HEK293 (cell line): ENCODE measurements at regions not wholly inside any gene's neighbourhood (a gene's known extent, or its start where the extent isn't known, plus 50 kb on each side); places are given as distances from the start of the nearest gene placed in this dataset.

Experiments
- CTCF ChIA-PET: fragments of 350-600 bp; formaldehyde crosslinking; extraction: SDS; loops from one replicate; lab custom pipeline; 2021; ENCODE audit warnings: antibody characterized with exemption; lab: Yijun Ruan, JAX
- POLR2A ChIA-PET: fragments of 300-600 bp; formaldehyde crosslinking; extraction: SDS; loops from one replicate; lab custom pipeline; 2020; ENCODE audit warnings: antibody characterized with exemption, inconsistent platforms; lab: Yijun Ruan, JAX
- H3K27ac ChIP-seq: fragments of 200-500 bp; sonication (Bioruptor generic); 2 replicates; pipeline ENCODE4 v1.5.1; 2014; ENCODE audit warnings: low read depth, low read length, control low read depth, inconsistent platforms; ENCODE audit errors: extremely low read depth
- H3K36me3 ChIP-seq, 2 experiments: fragments of 200-500 bp in 1 of 2; sonication (Bioruptor generic) in 1 of 2; 1 replicate in 1 of 2; 2 replicates in 1 of 2; pipeline ENCODE4 v1.5.1; 2014 to 2017; ENCODE audit warnings: inconsistent platforms in 2 of 2, low read length in 2 of 2; ENCODE audit not compliant: control insufficient read depth in 2 of 2, insufficient read depth in 1 of 2
- H3K4me1 ChIP-seq: fragments of 200-500 bp; sonication (Bioruptor generic); 2 replicates; pipeline ENCODE4 v1.5.1; 2014; ENCODE audit warnings: mild to moderate bottlenecking, low read length, inconsistent platforms; ENCODE audit not compliant: control insufficient read depth, insufficient read depth
- H3K4me3 ChIP-seq: 2 replicates; pipeline ENCODE4 v1.5.1; 2011; ENCODE audit warnings: low read depth, mild to moderate bottlenecking, control low read depth, low read length, moderate library complexity
- H3K9me3 ChIP-seq: fragments of 200-500 bp; sonication (Bioruptor generic); 2 replicates; pipeline ENCODE4 v1.5.1; 2014; ENCODE audit warnings: low read depth, low read length, inconsistent platforms; ENCODE audit not compliant: control insufficient read depth, insufficient read depth
- HOXD13 ChIP-seq: sonication (generic); formaldehyde crosslinking; IDR thresholded peaks from 2 replicates; pipeline ENCODE4 v1.8.0; 2022; ENCODE audit warnings: missing genetic modification reagents, borderline replicate concordance
- INSM2 ChIP-seq: fragments of 450-650 bp; formaldehyde crosslinking; IDR thresholded peaks from 2 replicates; pipeline ENCODE4 v1.5.1; 2016; ENCODE audit warnings: missing biosample characterization, missing genetic modification characterization
- KLF10 ChIP-seq: fragments of 450-650 bp; IDR thresholded peaks from 2 replicates; pipeline ENCODE4 v1.5.1; 2018; ENCODE audit warnings: missing biosample characterization, mild to moderate bottlenecking, missing genetic modification characterization
- KLF8 ChIP-seq: fragments of 450-650 bp; formaldehyde crosslinking; IDR thresholded peaks from 2 replicates; pipeline ENCODE4 v1.5.1; 2016; ENCODE audit warnings: missing biosample characterization, missing genetic modification characterization
- OVOL3 ChIP-seq: fragments of 450-650 bp; formaldehyde crosslinking; IDR thresholded peaks from 2 replicates; pipeline ENCODE4 v1.5.1; 2016; ENCODE audit warnings: missing biosample characterization, missing genetic modification characterization
- RBAK ChIP-seq: fragments of 450-650 bp; formaldehyde crosslinking; IDR thresholded peaks from 2 replicates; pipeline ENCODE4 v1.5.1; 2016; ENCODE audit warnings: missing biosample characterization, missing genetic modification characterization
- ZBTB20 ChIP-seq: fragments of 450-650 bp; formaldehyde crosslinking; IDR thresholded peaks from 2 replicates; pipeline ENCODE4 v1.5.1; 2016; ENCODE audit warnings: missing biosample characterization, missing genetic modification characterization
- ZFP37 ChIP-seq: fragments of 450-650 bp; formaldehyde crosslinking; IDR thresholded peaks from 2 replicates; pipeline ENCODE4 v1.5.1; 2016; ENCODE audit warnings: missing biosample characterization, missing genetic modification characterization
- ZNF248 ChIP-seq: fragments of 450-650 bp; formaldehyde crosslinking; IDR thresholded peaks from 2 replicates; pipeline ENCODE4 v1.5.1; 2017; ENCODE audit warnings: missing biosample characterization, missing genetic modification characterization
- ZNF26 ChIP-seq: fragments of 450-650 bp; formaldehyde crosslinking; IDR thresholded peaks from 2 replicates; pipeline ENCODE4 v1.5.1; 2016; ENCODE audit warnings: missing biosample characterization, missing genetic modification characterization
- ZNF311 ChIP-seq: fragments of 450-650 bp; formaldehyde crosslinking; IDR thresholded peaks from 2 replicates; pipeline ENCODE4 v1.5.1; 2017; ENCODE audit warnings: missing biosample characterization, missing genetic modification characterization, borderline replicate concordance
- ZNF391 ChIP-seq: fragments of 450-650 bp; formaldehyde crosslinking; IDR thresholded peaks from 2 replicates; pipeline ENCODE4 v1.5.1; 2016; ENCODE audit warnings: low read depth, missing biosample characterization, missing genetic modification characterization, borderline replicate concordance
- ZNF488 ChIP-seq: fragments of 450-650 bp; formaldehyde crosslinking; IDR thresholded peaks from 2 replicates; pipeline ENCODE4 v1.5.1; 2016; ENCODE audit warnings: missing biosample characterization, missing genetic modification characterization
- ZNF518A ChIP-seq: fragments of 450-650 bp; formaldehyde crosslinking; conservative IDR thresholded peaks from 2 replicates; pipeline ENCODE4 v1.5.1; 2016; ENCODE audit warnings: low read depth, missing biosample characterization, missing genetic modification characterization
- ZNF544 ChIP-seq: fragments of 450-650 bp; formaldehyde crosslinking; IDR thresholded peaks from 2 replicates; pipeline ENCODE4 v1.5.0; 2017; ENCODE audit warnings: missing biosample characterization, missing genetic modification characterization
- ZNF707 ChIP-seq: fragments of 450-650 bp; formaldehyde crosslinking; IDR thresholded peaks from 2 replicates; pipeline ENCODE4 v1.5.1; 2016; ENCODE audit warnings: missing biosample characterization, missing genetic modification characterization
- ZNF747 ChIP-seq: fragments of 450-650 bp; formaldehyde crosslinking; IDR thresholded peaks from 2 replicates; pipeline ENCODE4 v1.5.1; 2016; ENCODE audit warnings: missing biosample characterization, missing genetic modification characterization
- ZNF776 ChIP-seq: fragments of 450-650 bp; formaldehyde crosslinking; IDR thresholded peaks from 2 replicates; pipeline ENCODE4 v1.5.0; 2017; ENCODE audit warnings: missing biosample characterization, missing genetic modification characterization, borderline replicate concordance
- ZNF837 ChIP-seq: fragments of 450-650 bp; formaldehyde crosslinking; IDR thresholded peaks from 2 replicates; pipeline ENCODE4 v1.5.1; 2016; ENCODE audit warnings: missing biosample characterization, missing genetic modification characterization
- ZSCAN5A ChIP-seq: fragments of 450-650 bp; formaldehyde crosslinking; IDR thresholded peaks from 2 replicates; pipeline ENCODE4 v1.5.1; 2016; ENCODE audit warnings: missing biosample characterization, missing genetic modification characterization

- no peak overlapping the region for H3K4me3 ChIP-seq
- H3K27ac ChIP-seq, result no peak overlapping the region
- CTCF ChIA-PET, result interaction anchor here (0.8 kb wide), 1 partner anchor 74 kb away, joined by 4 read pairs; no protein-coding TSS in a partner anchor
- no peaks in the 10 kb centered on the region for H3K4me1 ChIP-seq
- TF ChIP-seq OVOL3 (tag by site-specific recombination) (no peak), ZNF488 (tag by site-specific recombination) (no peak), ZNF311 (tag by site-specific recombination) (no peak), ZNF747 (tag by site-specific recombination) (no peak), ZNF518A (tag by site-specific recombination) (no peak), ZNF248 (tag by site-specific recombination) (no peak), ZNF837 (no peak), ZSCAN5A (tag by site-specific recombination) (no peak), ZFP37 (tag by site-specific recombination) (no peak), RBAK (no peak), KLF8 (tag by site-specific recombination) (no peak), ZNF544 (no peak), INSM2 (tag by site-specific recombination) (no peak)
- POLR2A ChIA-PET, result no interaction called here
- H3K9me3 ChIP-seq, result no peaks in the 10 kb centered on the region
- no peaks in the 10 kb centered on the region for H3K36me3 ChIP-seq
These were observed 577.4 kb downstream of the TBC1D4 start for GRCh38 chr13:74904556-74904955.

GRCh38 chr13:74895042-74895796 is 586.8 kb downstream of the TBC1D4 start:
- CTCF ChIA-PET, result no interaction called here
- H3K9me3 ChIP-seq, result no peaks in the 10 kb centered on the region
- POLR2A ChIA-PET, result no interaction called here

More at GRCh38 chr13:74895042-74895796, 586.8 kb downstream of the TBC1D4 start:
- H3K4me1 ChIP-seq, result no peaks in the 10 kb centered on the region
- H3K36me3 ChIP-seq, result no peaks in the 10 kb centered on the region
- TF ChIP-seq ZNF707 (tag by site-specific recombination) (no peak), KLF10 (no peak), ZNF26 (tag by site-specific recombination) (no peak), ZBTB20 (tag by site-specific recombination) (no peak), HOXD13 (no peak), ZNF776 (no peak), ZNF488 (tag by site-specific recombination) (no peak), ZNF391 (tag by site-specific recombination) (no peak)
- H3K27ac ChIP-seq, result no peak overlapping the region
- H3K4me3 ChIP-seq, result no peak overlapping the region
